ENCODE measurements at regions not wholly inside any gene's neighbourhood (a gene's known extent, or its start where the extent isn't known, plus 50 kb on each side); places are given as distances from the start of the nearest gene placed in this dataset.

DNA sequence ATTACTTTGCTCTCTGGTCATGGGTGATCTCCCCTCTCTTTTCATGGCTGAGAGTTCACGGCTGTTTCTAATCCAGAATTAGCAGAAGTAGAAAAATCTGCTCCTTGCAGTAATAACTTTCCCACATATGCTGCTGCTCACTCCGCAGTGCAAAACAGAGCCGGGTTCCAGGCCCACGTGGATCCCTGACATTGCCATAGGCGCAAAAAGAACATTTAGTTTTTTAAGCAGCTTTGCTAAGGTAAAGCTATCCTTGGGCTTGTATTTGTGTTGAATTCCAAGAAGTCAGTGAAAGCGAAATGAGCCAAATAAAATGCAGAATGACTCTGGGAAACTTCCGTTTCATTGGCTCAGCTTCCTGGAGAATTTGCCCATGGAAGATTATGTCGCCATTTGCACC is 633.7 kb upstream of the SUCLG2 start:
- no peak for DNase-seq

DNA sequence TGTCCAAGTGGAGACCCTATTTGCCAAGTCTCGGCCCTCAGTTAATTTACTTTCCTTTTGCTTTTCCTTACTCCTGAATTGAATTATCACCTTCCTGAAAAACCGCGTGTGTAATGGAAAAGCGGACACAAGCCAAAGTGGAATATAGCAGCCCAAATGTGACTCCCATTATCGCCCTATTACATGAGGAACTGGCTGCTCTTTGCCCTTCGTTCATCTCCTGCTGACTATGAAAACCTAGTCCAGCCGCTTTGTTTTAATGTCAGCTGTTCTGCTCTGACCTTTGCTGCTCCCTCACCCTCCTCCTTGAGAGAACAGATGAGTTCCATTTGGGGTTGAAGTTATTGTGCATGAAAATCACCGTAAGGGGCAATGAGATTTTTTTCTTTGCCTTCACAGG is 632.7 kb upstream of the SUCLG2 start:
- no peak for DNase-seq

DNA sequence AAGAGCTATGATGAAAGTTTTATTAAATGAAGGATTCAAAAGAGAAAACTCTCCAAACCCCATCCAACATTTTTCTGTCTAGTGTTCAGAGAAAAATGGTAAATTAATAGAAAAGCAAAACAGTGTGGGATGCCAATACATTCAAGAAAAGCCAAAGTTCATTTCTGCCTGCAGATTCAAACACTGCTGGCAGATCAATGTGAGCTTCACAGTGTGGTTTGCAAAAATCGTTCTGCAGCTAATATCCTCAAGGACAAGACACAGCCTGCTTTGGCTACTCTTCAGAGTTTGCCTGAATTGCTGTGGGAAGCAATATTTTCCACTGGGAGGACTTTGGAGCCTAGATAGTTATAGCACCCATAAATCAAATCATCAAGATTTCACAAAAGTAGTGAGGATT is 619.9 kb upstream of the SUCLG2 start:
- no peak for DNase-seq

- DNase-seq = no peak
Measured at GRCh38 chr3:68271145-68271544, 616.7 kb upstream of the SUCLG2 start.

DNA sequence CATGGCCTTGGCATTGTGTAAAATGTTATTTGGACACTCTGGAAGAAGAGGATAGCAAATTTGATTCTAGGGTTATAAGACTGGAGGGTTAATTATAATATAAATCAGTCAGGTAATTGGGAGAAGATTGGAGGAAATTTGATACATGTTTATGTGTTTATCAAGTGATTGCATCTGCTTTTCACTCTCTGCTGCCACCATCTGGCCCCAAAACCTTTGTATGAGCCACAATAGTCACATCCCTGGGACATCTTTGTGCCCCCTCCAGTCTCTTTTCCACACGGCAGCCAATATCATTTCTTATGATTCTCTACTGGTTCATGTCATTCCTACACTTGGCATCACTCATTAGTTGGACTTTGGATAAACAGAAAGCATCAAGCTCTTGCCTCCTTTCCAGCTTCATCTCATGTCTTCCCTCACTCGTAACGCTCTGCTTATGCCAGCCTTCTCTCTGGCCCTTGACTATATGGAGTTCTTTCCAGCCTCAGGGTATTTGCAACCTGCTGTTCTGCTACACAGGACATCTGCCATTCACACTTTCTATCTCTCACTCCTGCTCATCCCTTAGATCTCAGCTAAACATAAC is 602.3 kb upstream of the SUCLG2 start:
- peak; percentile 6 for DNase-seq

DNA sequence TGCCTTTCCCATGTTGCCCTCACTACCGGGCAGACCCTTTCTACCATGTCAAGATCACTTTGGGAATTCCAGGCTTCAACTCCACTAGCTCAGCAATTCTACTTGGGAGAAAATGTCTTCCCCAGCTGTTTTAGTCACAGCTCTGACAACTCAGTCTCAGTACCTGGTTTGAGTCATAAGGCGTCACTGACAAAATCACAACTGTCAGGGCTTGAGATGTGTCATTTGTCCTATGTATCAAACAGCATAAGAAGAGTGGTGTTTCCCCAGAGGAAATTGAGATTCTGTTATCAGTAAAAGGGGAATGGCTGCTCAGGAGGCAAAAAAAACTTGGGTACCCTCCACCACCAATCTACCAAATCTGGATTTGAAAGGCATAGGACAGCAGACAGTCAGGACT is 594.9 kb upstream of the SUCLG2 start:
- peak; percentile 4 for DNase-seq

GRCh38 chr3:68242606-68243005 is 588.2 kb upstream of the SUCLG2 start:
- no peak for DNase-seq

GRCh38 chr3:68239542-68239941 is 585.1 kb upstream of the SUCLG2 start:
- DNase-seq = no peak

DNA sequence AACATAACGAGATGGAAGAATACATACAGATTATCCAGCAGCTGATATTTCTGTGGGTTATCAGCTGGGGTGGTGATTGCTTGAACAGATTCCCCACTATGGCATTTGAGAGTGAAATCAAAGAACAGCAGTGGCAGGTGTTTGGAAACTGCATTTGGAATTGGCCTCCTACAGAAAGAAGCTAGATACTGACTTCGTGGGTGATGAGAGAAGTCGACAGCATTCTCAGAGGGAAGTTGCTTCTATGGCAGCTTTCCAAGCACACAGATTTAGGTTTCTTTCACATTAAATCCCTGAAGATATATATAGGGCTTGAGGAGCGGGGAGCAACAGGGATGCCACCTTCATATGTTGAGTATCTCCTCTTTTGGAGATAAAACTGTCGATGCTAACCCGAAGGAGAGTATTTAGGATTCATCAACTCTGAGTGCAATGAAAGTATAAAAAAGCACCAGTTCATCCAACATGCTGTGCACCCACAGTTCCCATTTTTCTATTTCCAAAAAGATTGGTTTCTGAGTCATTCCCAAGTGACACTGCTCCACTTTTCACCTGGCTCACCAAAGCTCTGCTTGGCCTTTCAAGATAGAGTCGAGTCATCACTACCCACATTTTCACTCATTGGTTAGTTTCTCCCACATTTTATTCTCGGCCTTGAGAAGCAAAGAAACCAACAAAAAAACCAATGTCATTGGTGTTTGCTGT is 579.8 kb upstream of the SUCLG2 start:
- DNase-seq = no peak

- DNase-seq = no peak
Measured at GRCh38 chr3:68228856-68229255, 574.4 kb upstream of the SUCLG2 start.

DNA sequence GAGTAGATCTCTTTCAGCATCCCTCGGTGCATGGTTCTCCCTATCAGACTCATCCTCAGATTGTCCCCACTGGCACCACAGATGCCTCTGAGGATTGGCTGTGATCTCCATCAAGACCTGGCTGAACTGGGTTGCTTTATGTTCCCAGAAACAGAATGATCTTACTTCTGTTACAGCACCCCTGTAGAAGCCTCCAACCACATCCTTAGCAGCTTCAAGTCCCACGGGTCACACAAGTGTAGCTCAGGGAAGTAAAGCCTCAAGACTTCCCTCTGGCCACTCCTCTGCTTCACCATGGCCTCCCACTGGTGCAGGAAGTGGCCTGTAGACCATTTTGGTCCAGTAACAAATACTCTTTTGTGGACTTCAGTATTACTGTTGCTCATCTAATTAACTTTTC is 566.4 kb upstream of the SUCLG2 start:
- no peak for DNase-seq

- DNase-seq = no peak
Measured at GRCh38 chr3:68211637-68212036, 557.2 kb upstream of the SUCLG2 start.

- no peak for DNase-seq
Measured at GRCh38 chr3:68210635-68211034, 556.2 kb upstream of the SUCLG2 start.

GRCh38 chr3:68207327-68207726 is 552.9 kb upstream of the SUCLG2 start:
- no peak for DNase-seq

DNA sequence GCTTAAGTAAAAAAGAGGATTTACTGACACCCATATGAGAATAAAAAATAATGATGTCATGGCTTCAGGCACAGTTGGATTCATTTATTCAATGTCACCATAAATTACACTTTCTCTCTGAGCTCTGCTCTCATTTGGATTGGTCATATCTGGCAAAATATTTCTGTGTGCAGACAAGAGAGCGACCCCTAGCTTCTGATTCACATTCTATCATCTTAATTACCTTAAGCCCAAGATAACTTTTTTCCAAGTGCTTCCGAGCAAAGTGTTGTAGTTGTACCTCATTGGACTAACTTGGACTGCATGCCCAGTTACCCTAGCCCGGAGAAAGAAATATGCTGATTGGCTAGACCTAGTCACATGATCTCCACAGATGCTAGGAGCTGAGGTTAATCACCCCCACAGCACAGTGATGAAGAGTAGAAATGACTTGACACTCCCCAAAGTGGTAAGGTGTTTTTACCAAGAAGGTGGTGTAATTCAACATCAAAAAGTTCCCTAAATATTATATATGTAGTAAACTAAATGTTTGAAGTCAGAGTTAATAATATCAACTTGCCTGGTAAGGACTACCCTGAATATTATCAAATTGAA is 552.2 kb upstream of the SUCLG2 start:
- DNase-seq = no peak

DNA sequence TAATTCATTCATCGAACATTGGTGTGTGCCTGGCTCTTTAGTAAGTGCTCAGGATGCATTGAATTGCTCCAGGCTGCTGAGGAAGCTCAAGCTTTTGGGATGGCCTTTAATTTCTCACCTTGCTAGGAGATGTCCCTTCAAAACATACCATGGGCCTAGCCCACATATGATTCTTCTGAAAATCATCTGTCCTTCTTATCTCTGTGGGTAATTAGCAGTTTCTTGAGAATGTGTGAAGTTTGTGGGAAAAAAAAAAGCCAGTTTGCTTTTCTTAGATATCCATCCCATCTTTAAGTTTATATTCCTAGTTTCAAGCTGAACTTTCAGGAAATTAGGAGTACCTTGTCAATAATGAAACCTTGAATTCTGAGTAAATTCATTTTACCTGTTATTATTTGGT is 532.3 kb upstream of the SUCLG2 start:
- no peak for DNase-seq

DNA sequence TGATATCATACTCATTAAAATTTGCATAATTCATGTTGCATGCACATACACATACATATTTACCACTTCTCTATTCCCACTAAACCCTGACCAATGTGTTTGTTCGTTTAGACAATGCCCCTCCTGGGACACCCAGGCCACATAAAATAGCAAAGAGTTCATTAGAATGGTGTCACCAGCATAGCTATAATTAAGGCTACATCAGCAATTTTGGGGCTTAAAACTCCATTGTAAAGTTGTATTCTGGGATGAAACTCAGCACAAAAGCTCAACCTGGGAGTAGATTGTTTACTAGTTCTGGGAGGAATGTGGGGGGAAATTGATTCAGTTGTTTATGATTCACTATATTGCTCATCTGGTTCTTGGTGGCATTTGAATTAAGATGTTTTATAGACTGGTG is 522.2 kb upstream of the SUCLG2 start:
- no peak for DNase-seq

DNA sequence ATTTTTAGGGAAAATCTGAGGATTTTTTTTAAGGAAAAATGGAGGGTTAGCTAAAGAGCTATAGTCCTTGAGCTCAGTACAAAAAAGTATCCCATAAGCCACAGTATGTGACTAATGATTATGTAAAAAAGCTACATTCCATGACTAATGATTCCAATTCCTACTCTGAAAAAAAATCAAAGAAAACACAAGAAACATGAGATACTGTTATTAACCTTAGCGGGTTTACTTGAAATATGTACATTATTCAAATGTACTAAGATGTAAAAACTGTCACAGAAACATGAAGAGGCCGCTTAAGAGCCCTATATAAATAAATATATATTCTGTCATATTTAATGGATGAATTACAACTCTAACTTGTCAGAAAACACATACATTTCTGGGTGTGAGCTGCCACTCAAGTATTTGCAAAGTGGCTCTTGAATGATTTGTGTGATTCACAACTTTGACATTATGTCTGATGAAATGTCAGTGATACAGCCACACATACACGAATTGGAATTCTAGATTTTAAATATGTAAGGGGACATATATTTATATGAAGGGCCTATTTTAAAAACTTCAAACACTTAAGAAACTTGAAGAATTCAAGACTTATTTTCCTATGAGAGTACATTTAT is 518.7 kb upstream of the SUCLG2 start:
- no peak for DNase-seq

DNA sequence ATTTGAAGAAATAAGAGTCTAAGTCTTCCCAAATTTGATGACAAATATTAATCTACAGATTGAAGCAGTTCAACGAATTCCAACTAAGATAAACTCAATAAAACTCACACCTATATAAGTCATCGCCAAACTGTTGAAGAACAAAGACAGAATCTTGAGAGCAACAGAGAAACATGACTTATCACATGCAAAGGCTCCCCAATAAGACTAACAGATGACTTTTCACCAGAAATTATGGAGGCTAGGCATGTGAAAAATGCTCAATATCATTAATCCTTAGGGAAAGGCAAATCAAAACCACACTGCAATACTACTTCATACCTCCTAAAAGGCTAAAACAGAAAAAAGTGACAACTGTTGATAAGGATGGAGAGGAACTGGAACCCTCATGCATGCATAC is 517.6 kb upstream of the SUCLG2 start:
- DNase-seq = no peak

DNA sequence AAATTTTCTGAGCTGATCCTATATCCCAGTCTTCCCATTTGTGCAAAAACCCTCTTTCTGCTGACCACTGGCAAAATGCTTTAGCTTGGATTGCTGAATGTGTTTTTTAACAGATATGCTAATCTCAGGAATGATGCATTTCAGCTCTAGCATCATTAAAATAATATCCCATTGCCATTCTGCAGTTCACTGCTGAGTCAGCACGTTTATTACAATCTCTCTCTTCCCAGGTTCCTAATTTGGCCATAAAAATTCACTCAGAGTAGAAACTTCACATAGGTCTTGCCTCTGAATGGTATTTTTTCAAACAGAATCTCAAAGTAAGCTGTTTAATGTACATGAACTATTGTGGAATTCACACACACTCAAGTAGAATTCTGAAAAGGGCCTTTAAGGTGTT is 509.6 kb upstream of the SUCLG2 start:
- no peak for DNase-seq

GRCh38 chr3:68163062-68163461 is 508.6 kb upstream of the SUCLG2 start:
- no peak for DNase-seq

GRCh38 chr3:68162644-68163043 is 508.2 kb upstream of the SUCLG2 start:
- DNase-seq = no peak

DNA sequence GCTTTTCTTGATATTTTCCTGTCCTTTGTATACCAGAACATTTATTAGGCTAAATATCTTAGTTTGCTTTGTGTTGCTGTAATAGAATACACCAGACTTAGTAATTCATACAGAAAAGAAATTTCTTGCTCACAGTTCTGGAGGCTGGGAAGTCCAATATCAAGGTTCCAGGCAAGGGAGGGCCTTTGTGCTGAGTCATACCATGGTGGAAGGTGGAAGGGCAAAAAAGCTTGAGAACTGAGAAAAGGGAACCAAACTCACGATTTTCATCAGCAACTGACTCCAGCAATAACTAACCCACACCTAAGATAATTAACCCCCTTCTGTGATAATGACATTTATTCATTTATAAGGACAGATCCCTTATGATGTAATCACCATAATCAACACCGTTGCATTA is 496.9 kb upstream of the SUCLG2 start:
- no peak for DNase-seq

- DNase-seq = no peak
Measured at GRCh38 chr3:68148447-68148846, 494.0 kb upstream of the SUCLG2 start.
